IgD-negative memory B cell (primary cell): ENCODE measurements at regions not wholly inside any gene's neighbourhood (a gene's known extent, or its start where the extent isn't known, plus 50 kb on each side); places are given as distances from the start of the nearest gene placed in this dataset.

Experiments used
- H3K27ac Mint-ChIP-seq, 3 donors: one replicate each; pipeline ENCODE4 v1.8.0; 2020 to 2022; ENCODE audit warnings: mild to moderate bottlenecking in 3 of 3, mixed read lengths in 3 of 3, moderate library complexity in 1 of 3
- H3K27me3 Mint-ChIP-seq: one replicate; pipeline ENCODE4 v1.8.0; 2021; ENCODE audit warnings: mixed read lengths
- H3K36me3 Mint-ChIP-seq: one replicate; pipeline ENCODE4 v1.8.0; 2020; ENCODE audit warnings: mild to moderate bottlenecking, mixed read lengths
- H3K4me1 Mint-ChIP-seq, 3 donors: one replicate each; pipeline ENCODE4 v1.8.0; 2020 to 2022; ENCODE audit warnings: mixed read lengths in 3 of 3, mild to moderate bottlenecking in 1 of 3
- H3K4me3 Mint-ChIP-seq, 4 donors: one replicate each; pipeline ENCODE4 v1.8.0; 2020 to 2022; ENCODE audit warnings: mild to moderate bottlenecking in 4 of 4, mixed read lengths in 4 of 4, moderate library complexity in 3 of 4
- H3K9me3 Mint-ChIP-seq, 3 donors: one replicate each; pipeline ENCODE4 v1.8.0; 2020 to 2021; ENCODE audit warnings: mixed read lengths in 3 of 3, mild to moderate bottlenecking in 1 of 3

GRCh38 chr12:77736219-77736965 lies 94.3 kb upstream of the NAV3 start:
- Mint-ChIP-seq H3K4me1 (no peaks in the 10 kb centered on the region), H3K9me3 (peaks cover 0 to 8% (median 2%) of the 10 kb centered on the region in 3 donors), H3K27me3 (no peaks in the 10 kb centered on the region), H3K27ac (no peak overlapping the region), H3K4me3 (no peak overlapping the region), H3K36me3 (no peaks in the 10 kb centered on the region)

GRCh38 chr12:77734214-77734883 lies 96.3 kb upstream of the NAV3 start:
- Mint-ChIP-seq H3K27me3 (no peaks in the 10 kb centered on the region), H3K4me3 (no peak overlapping the region), H3K4me1 (no peaks in the 10 kb centered on the region), H3K27ac (no peak overlapping the region), H3K9me3 (peaks cover 0 to 8% (median 0%) of the 10 kb centered on the region in 3 donors), H3K36me3 (no peaks in the 10 kb centered on the region)

GRCh38 chr12:77728018-77728417 lies 102.7 kb upstream of the NAV3 start:
- Mint-ChIP-seq H3K4me1 (no peaks in the 10 kb centered on the region), H3K27me3 (peaks cover 2% of the 10 kb centered on the region), H3K27ac (no peak overlapping the region), H3K4me3 (no peak overlapping the region), H3K9me3 (no peaks in the 10 kb centered on the region), H3K36me3 (no peaks in the 10 kb centered on the region)

- H3K27ac Mint-ChIP-seq, result no peak overlapping the region
These were observed 103.2 kb upstream of the NAV3 start for GRCh38 chr12:77727442-77728001.

DNA sequence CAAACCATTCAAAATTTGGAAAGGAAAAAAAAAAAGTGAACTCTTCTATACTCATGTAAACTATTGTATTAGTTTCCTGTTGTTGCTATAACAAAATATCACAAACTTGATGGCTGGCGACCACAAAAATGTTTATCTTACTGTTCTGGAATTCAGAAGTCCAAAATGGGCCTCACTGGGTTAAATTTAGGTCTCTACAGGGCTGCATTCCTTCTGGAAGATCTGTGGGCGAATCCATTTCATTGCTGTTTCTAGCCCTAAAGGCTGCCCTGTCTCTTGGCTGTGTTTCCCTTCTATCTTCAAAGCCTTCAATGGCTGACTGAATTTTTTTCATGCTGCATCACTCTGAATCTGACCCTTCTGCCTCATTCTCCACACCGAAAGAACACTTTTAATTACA lies 105.1 kb upstream of the NAV3 start:
- Mint-ChIP-seq H3K9me3 (no peaks in the 10 kb centered on the region), H3K36me3 (no peaks in the 10 kb centered on the region), H3K4me3 (no peak overlapping the region), H3K4me1 (no peaks in the 10 kb centered on the region), H3K27me3 (peaks cover 2% of the 10 kb centered on the region), H3K27ac (no peak overlapping the region)

More at GRCh38 chr12:77727442-77728001, 103.2 kb upstream of the NAV3 start:
- no peaks in the 10 kb centered on the region for H3K36me3 Mint-ChIP-seq
- H3K27me3 Mint-ChIP-seq, result peaks cover 2% of the 10 kb centered on the region
- no peak overlapping the region for H3K4me3 Mint-ChIP-seq
- H3K9me3 Mint-ChIP-seq, result no peaks in the 10 kb centered on the region
- no peaks in the 10 kb centered on the region for H3K4me1 Mint-ChIP-seq

- Mint-ChIP-seq H3K36me3 (no peaks in the 10 kb centered on the region), H3K4me1 (no peaks in the 10 kb centered on the region), H3K9me3 (peaks cover 0 to 3% (median 0%) of the 10 kb centered on the region in 3 donors), H3K4me3 (no peak overlapping the region), H3K27ac (no peak overlapping the region), H3K27me3 (peaks cover 2% of the 10 kb centered on the region)
These were observed 106.2 kb upstream of the NAV3 start for GRCh38 chr12:77724367-77724957.

- H3K27ac Mint-ChIP-seq, result no peak overlapping the region
- peaks cover 2% of the 10 kb centered on the region for H3K27me3 Mint-ChIP-seq
- peaks cover 0 to 3% (median 0%) of the 10 kb centered on the region in 3 donors for H3K9me3 Mint-ChIP-seq
- H3K36me3 Mint-ChIP-seq, result no peaks in the 10 kb centered on the region
- no peak overlapping the region for H3K4me3 Mint-ChIP-seq
- H3K4me1 Mint-ChIP-seq, result no peaks in the 10 kb centered on the region
These were observed 107.4 kb upstream of the NAV3 start for GRCh38 chr12:77723308-77723707.

DNA sequence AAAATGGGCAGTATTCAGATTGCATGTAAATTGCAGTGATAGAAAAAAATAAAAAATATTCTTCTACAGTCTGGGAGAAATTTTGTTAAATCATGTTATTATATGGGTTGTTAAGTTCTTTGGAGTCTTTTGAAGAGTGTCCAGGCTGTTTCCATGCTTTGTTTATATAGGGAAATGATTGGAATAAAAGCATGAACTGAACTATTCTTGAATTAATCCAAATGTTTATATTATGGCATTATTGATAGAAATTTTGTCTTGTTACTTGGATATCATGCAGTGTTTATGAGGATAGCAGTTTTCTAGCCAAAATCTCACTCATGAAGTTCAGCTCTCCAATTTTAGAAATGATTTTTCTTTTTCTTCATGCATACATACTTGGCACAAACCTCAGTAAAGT lies 108.2 kb upstream of the NAV3 start:
- Mint-ChIP-seq H3K27ac (no peak overlapping the region), H3K4me1 (no peaks in the 10 kb centered on the region), H3K36me3 (no peaks in the 10 kb centered on the region), H3K27me3 (peaks cover 2% of the 10 kb centered on the region), H3K9me3 (peaks cover 0 to 3% (median 0%) of the 10 kb centered on the region in 3 donors), H3K4me3 (no peak overlapping the region)

DNA sequence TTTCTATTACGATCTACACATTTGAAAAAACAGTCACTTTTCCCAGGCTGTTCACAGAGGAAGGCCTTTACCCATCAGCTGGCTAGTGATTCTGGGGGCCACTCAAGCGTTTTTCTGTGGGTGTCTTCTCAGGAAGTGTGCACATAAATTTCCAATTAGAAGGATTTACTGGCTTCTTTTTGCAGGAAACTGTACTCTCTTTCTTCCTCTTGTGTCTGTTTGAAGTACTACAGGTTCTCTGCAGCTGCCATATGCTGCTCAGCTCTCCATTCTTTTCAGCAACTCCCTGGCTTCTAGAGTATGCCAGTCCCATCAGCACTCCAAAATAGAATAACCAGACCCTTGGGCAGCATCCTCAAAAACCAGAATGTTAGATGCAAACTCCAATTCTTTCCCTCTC lies 110.4 kb upstream of the NAV3 start:
- Mint-ChIP-seq H3K27me3 (no peaks in the 10 kb centered on the region), H3K36me3 (no peaks in the 10 kb centered on the region), H3K27ac (no peak overlapping the region), H3K4me3 (no peak overlapping the region), H3K9me3 (peaks cover 0 to 3% (median 0%) of the 10 kb centered on the region in 3 donors), H3K4me1 (no peaks in the 10 kb centered on the region)

- H3K27me3 Mint-ChIP-seq, result no peaks in the 10 kb centered on the region
- no peak overlapping the region for H3K27ac Mint-ChIP-seq
- no peaks in the 10 kb centered on the region for H3K4me1 Mint-ChIP-seq
- H3K9me3 Mint-ChIP-seq, result peaks cover 0 to 5% (median 2%) of the 10 kb centered on the region in 3 donors
- no peak overlapping the region for H3K4me3 Mint-ChIP-seq
- H3K36me3 Mint-ChIP-seq, result peaks cover 1% of the 10 kb centered on the region
These were observed 120.5 kb upstream of the NAV3 start for GRCh38 chr12:77710209-77710608.

- Mint-ChIP-seq H3K9me3 (peaks cover 0 to 7% (median 0%) of the 10 kb centered on the region in 3 donors), H3K27me3 (no peaks in the 10 kb centered on the region), H3K4me1 (no peaks in the 10 kb centered on the region), H3K36me3 (no peaks in the 10 kb centered on the region), H3K27ac (no peak overlapping the region), H3K4me3 (no peak overlapping the region)
These were observed 133.6 kb upstream of the NAV3 start for GRCh38 chr12:77697126-77697525.

DNA sequence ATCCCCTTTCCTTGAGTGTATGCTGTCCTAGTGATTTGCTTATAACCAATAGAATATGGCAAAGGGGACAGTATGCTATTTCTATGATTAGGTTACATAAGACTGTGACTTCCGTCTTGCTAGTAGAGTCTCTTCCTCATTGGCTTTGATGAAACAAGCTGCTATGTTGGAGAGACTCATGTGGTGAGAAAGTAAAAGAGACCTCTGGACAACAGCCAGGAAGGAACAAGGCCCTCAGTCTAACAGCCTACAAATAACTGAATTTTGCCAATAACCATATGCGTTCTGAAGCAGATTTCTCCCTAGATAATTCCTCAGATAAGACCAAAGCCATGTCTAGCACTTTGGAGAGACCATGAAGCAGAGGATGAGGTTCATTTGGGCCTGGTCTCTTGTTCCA lies 134.5 kb upstream of the NAV3 start:
- Mint-ChIP-seq H3K9me3 (peaks cover 0 to 7% (median 0%) of the 10 kb centered on the region in 3 donors), H3K27ac (no peak overlapping the region), H3K27me3 (no peaks in the 10 kb centered on the region), H3K4me3 (no peak overlapping the region), H3K36me3 (no peaks in the 10 kb centered on the region), H3K4me1 (no peaks in the 10 kb centered on the region)

DNA sequence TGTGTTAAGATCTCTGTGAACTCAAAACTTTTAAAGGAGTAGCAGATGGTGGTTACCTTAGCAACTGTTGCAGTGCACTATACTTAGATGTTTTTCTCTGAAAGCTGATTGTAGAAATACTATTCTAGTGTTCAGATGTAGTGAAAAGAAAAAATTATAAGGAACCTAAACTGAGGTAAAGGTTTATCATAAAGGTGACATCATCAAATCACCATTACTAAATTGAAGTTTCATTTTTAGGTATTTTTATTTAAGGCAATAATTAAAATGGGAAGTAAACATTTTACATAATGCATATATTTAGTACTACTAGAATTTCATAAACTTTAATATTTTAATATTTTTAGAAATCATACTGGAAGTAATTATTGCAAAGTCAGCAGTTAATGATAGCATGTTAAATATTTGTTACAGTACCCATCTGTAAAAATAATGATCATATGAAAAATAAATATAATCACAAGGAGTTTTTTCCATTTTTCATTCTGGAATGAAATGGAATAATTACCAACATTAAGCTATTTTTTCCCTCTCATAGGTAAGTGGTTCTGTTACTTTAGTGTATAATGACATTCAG lies 141.1 kb upstream of the NAV3 start:
- no peaks in the 10 kb centered on the region for H3K27me3 Mint-ChIP-seq
- H3K36me3 Mint-ChIP-seq, result no peaks in the 10 kb centered on the region

GRCh38 chr12:77687321-77687720 lies 143.4 kb upstream of the NAV3 start:
- Mint-ChIP-seq H3K36me3 (no peaks in the 10 kb centered on the region), H3K27me3 (no peaks in the 10 kb centered on the region), H3K4me3 (no peak overlapping the region), H3K4me1 (no peaks in the 10 kb centered on the region), H3K27ac (no peak overlapping the region), H3K9me3 (no peaks in the 10 kb centered on the region)

More for the DNA sequence above, 141.1 kb upstream of the NAV3 start:
- H3K4me3 Mint-ChIP-seq, result no peak overlapping the region
- H3K4me1 Mint-ChIP-seq, result no peaks in the 10 kb centered on the region
- H3K9me3 Mint-ChIP-seq, result peaks cover 0 to 2% (median 0%) of the 10 kb centered on the region in 3 donors
- H3K27ac Mint-ChIP-seq, result no peak overlapping the region

DNA sequence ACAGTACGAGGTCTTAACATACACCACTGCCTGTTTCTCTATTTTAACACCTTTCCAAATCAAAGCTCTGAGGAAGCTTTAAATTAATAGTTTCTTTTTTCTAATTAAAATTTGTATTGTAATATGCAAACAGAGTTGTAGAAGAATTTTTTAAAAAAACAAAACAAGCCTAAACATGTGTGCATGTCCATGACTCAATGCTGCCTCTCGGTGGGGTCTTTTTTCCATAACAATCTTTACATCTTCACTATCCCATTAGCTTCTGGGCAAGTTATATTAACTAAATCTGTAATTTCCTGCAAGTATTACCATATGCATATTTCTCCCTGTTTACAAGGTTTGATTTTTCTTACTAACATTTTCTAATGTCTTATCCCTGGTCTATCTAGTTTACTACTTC lies 143.9 kb upstream of the NAV3 start:
- Mint-ChIP-seq H3K27me3 (no peaks in the 10 kb centered on the region), H3K36me3 (no peaks in the 10 kb centered on the region), H3K4me1 (no peaks in the 10 kb centered on the region), H3K4me3 (no peak overlapping the region), H3K9me3 (no peaks in the 10 kb centered on the region), H3K27ac (no peak overlapping the region)
